ENCODE measurements at regions not wholly inside any gene's neighbourhood (a gene's known extent, or its start where the extent isn't known, plus 50 kb on each side); places are given as distances from the start of the nearest gene placed in this dataset.

- no peak overlapping the region for H3K4me3 ChIP-seq (ENCODE audit: low read length)
- H3F3A ChIP-seq (ENCODE audit: insufficient read depth, low read length, poor library complexity, severe bottlenecking) = no peaks in the 10 kb centered on the region
- H2AFZ ChIP-seq (ENCODE audit: low read depth, low read length) = no peak overlapping the region
- no peaks in the 10 kb centered on the region for H3K9me3 ChIP-seq (ENCODE audit: low read length)
- H3K27ac ChIP-seq (ENCODE audit: low read length) = no peak overlapping the region
- no peak overlapping the region for H3K4me2 ChIP-seq (ENCODE audit: low read length)
- H3K9ac ChIP-seq (ENCODE audit: low read length) = no peak overlapping the region
- H3K79me2 ChIP-seq (replicated peaks; ENCODE audit: insufficient read depth, low read length) = no peaks in the 10 kb centered on the region
- no peaks in the 10 kb centered on the region for H3K9me2 ChIP-seq (ENCODE audit: insufficient read depth, low read length)
- H3K36me3 ChIP-seq (ENCODE audit: insufficient read depth, low read length) = no peaks in the 10 kb centered on the region
- H3K27me3 ChIP-seq (ENCODE audit: insufficient read depth, low read depth, low read length) = no peaks in the 10 kb centered on the region
- no peaks in the 10 kb centered on the region for H4K20me1 ChIP-seq (ENCODE audit: insufficient read depth)
- TF ChIP-seq RAD21 (conservative IDR thresholded peaks at IDR 0.05) (no peak), SMC3 (conservative IDR thresholded peaks at IDR 0.05; ENCODE audit: poor library complexity) (no peak), REST (IDR thresholded peaks at IDR 0.05; ENCODE audit: borderline replicate concordance) (no peak), EP300 (conservative IDR thresholded peaks at IDR 0.05; ENCODE audit: poor library complexity, severe bottlenecking) (no peak), EZH2 (IDR thresholded peaks at IDR 0.05; ENCODE audit: borderline replicate concordance, insufficient read depth, low read length, poor library complexity, severe bottlenecking) (no peak), POLR2AphosphoS5 (IDR thresholded peaks at IDR 0.05) (no peak), TAF1 (IDR thresholded peaks at IDR 0.05; ENCODE audit: low read depth) (no peak), CTCF (IDR thresholded peaks at IDR 0.05; ENCODE audit: poor library complexity, severe bottlenecking) (no peak)
Measured at GRCh38 chr14:45743884-45744283, 490.9 kb upstream of the MIS18BP1 start.

GRCh38 chr14:45742187-45742586 is 489.2 kb upstream of the MIS18BP1 start:
- Histone ChIP-seq H3K9me3 (ENCODE audit: low read length) (no peaks in the 10 kb centered on the region), H3K9me2 (ENCODE audit: insufficient read depth, low read length) (no peaks in the 10 kb centered on the region), H3K9ac (ENCODE audit: low read length) (no peak overlapping the region), H3F3A (ENCODE audit: insufficient read depth, low read length, poor library complexity, severe bottlenecking) (no peaks in the 10 kb centered on the region), H4K20me1 (ENCODE audit: insufficient read depth) (no peaks in the 10 kb centered on the region), H3K4me3 (ENCODE audit: low read length) (no peak overlapping the region), H3K27ac (ENCODE audit: low read length) (no peak overlapping the region), H2AFZ (ENCODE audit: low read depth, low read length) (no peak overlapping the region), H3K4me2 (ENCODE audit: low read length) (no peak overlapping the region), H3K36me3 (ENCODE audit: insufficient read depth, low read length) (no peaks in the 10 kb centered on the region), H3K27me3 (ENCODE audit: insufficient read depth, low read depth, low read length) (no peaks in the 10 kb centered on the region), H3K79me2 (replicated peaks; ENCODE audit: insufficient read depth, low read length) (no peaks in the 10 kb centered on the region)
- TF ChIP-seq MXI1 (conservative IDR thresholded peaks at IDR 0.05; ENCODE audit: poor library complexity, severe bottlenecking) (no peak), TAF1 (IDR thresholded peaks at IDR 0.05; ENCODE audit: low read depth) (no peak), RAD21 (conservative IDR thresholded peaks at IDR 0.05) (no peak), SMC3 (conservative IDR thresholded peaks at IDR 0.05; ENCODE audit: poor library complexity) (no peak), POLR2AphosphoS5 (IDR thresholded peaks at IDR 0.05) (no peak), EP300 (conservative IDR thresholded peaks at IDR 0.05; ENCODE audit: poor library complexity, severe bottlenecking) (no peak), REST (IDR thresholded peaks at IDR 0.05; ENCODE audit: borderline replicate concordance) (no peak), CTCF (IDR thresholded peaks at IDR 0.05; ENCODE audit: poor library complexity, severe bottlenecking) (no peak), EZH2 (IDR thresholded peaks at IDR 0.05; ENCODE audit: borderline replicate concordance, insufficient read depth, low read length, poor library complexity, severe bottlenecking) (no peak)

Measured in neural cell (in vitro differentiated cells).